ENCODE measurements at regions not wholly inside any gene's neighbourhood (a gene's known extent, or its start where the extent isn't known, plus 50 kb on each side); places are given as distances from the start of the nearest gene placed in this dataset.

DNA sequence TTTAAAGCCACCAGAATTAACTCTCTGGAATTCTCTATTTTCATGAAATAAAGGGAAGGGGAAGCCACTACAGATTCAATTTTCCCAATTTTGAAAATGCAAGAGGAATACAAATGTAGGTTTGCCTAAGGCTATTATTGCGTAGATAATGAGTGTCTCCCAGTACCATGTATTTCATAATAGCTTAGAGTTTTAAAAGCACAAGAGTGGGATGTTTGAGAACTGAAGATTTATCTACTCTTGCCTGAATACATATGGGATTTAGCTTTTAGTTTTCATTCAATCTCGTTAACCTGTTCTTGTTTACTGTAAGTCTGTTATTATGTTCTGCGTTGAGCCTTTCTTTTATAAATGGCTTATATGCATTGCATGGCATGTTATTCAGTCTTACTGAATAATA, 795.1 kb downstream of the BRINP3 start:
- no peak overlapping the region for H3K27ac ChIP-seq (ENCODE audit: low read length)
- H2AFZ ChIP-seq (ENCODE audit: low read depth, low read length), result no peak overlapping the region
- H3K9ac ChIP-seq (ENCODE audit: low read length), result no peak overlapping the region
- no peak overlapping the region for H3K4me2 ChIP-seq (ENCODE audit: low read length)
- no peaks in the 10 kb centered on the region for H3K36me3 ChIP-seq (replicated peaks; ENCODE audit: low read depth, low read length)
- no peaks in the 10 kb centered on the region for H3K9me3 ChIP-seq (ENCODE audit: insufficient read depth, low read length)
- TF ChIP-seq EZH2phosphoT487 (IDR thresholded peaks at IDR 0.05; ENCODE audit: low read depth), result no peak
- no peaks in the 10 kb centered on the region for H3K79me2 ChIP-seq (ENCODE audit: low read length)
- no peaks in the 10 kb centered on the region for H4K20me1 ChIP-seq (ENCODE audit: insufficient read depth, low read length)
- no peaks in the 10 kb centered on the region for H3K4me1 ChIP-seq (ENCODE audit: low read length)
- H3K27me3 ChIP-seq (ENCODE audit: low read depth, low read length), result no peaks in the 10 kb centered on the region
- no peak overlapping the region for H3K4me3 ChIP-seq (ENCODE audit: low read length)

DNA sequence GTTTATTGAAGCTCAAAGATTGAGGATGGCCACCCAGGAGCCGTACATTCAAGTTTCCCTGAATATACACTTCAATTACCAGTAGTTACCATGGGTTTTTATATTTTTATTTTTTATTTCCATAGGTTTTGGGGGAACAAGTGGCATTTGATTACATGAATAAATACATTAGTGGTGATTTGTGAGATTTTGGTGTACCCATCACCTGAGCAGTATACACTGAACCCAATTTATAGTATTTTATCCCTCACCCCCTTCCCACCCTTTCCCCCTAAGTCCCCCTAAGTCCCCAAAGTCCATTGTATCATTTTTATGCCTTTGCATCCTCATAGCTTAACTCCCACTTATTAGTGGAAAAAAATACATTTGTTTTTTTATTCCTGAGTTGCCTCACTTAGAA, 791.4 kb downstream of the BRINP3 start:
- H3K4me3 ChIP-seq (ENCODE audit: low read length), result no peak overlapping the region
- H4K20me1 ChIP-seq (ENCODE audit: insufficient read depth, low read length), result no peaks in the 10 kb centered on the region
- H3K4me2 ChIP-seq (ENCODE audit: low read length), result no peak overlapping the region
- no peaks in the 10 kb centered on the region for H3K36me3 ChIP-seq (replicated peaks; ENCODE audit: low read depth, low read length)
- H3K79me2 ChIP-seq (ENCODE audit: low read length), result no peaks in the 10 kb centered on the region
- TF ChIP-seq CTCF (IDR thresholded peaks at IDR 0.05; ENCODE audit: low read depth, low read length), result no peak
- no peak for TF ChIP-seq EZH2phosphoT487 (IDR thresholded peaks at IDR 0.05; ENCODE audit: low read depth)
- H3K9ac ChIP-seq (ENCODE audit: low read length), result no peak overlapping the region
- no peak overlapping the region for H3K27ac ChIP-seq (ENCODE audit: low read length)
- H3K9me3 ChIP-seq (ENCODE audit: insufficient read depth, low read length), result no peaks in the 10 kb centered on the region
- H3K27me3 ChIP-seq (ENCODE audit: low read depth, low read length), result no peaks in the 10 kb centered on the region
- no peaks in the 10 kb centered on the region for H3K4me1 ChIP-seq (ENCODE audit: low read length)
- no peak overlapping the region for H2AFZ ChIP-seq (ENCODE audit: low read depth, low read length)

DNA sequence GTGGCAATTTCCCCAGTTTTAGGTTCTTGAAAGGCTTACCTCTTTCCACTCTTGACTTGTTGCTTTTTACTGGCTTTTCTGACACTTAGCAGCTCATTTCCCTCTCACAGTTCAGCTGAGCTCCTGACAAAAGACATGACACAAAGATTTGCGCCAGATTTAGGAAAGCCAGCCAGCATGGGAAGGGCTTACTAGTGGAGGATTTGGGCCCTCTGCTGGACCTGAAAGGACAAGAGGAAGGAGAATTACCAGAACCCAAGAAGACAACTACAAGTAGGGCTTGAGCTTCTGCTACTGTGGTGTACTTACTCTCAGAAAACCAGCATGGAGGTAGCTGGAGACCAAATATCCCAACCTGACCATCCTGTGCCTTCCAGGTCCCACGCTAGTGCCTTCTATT, 784.5 kb downstream of the BRINP3 start:
- H3K4me2 ChIP-seq (ENCODE audit: low read length), result no peak overlapping the region
- H3K79me2 ChIP-seq (ENCODE audit: low read length), result no peaks in the 10 kb centered on the region
- peaks cover 6% of the 10 kb centered on the region; the same call in 1 of the 2 replicates for H3K4me1 ChIP-seq (ENCODE audit: low read length)
- H3K4me3 ChIP-seq (ENCODE audit: low read length), result no peak overlapping the region
- no peaks in the 10 kb centered on the region for H3K27me3 ChIP-seq (ENCODE audit: low read depth, low read length)
- H4K20me1 ChIP-seq (ENCODE audit: insufficient read depth, low read length), result no peaks in the 10 kb centered on the region
- no peak overlapping the region for H3K27ac ChIP-seq (ENCODE audit: low read length)
- no peaks in the 10 kb centered on the region for H3K9me3 ChIP-seq (ENCODE audit: insufficient read depth, low read length)
- no peaks in the 10 kb centered on the region for H3K36me3 ChIP-seq (replicated peaks; ENCODE audit: low read depth, low read length)
- no peak for TF ChIP-seq EZH2phosphoT487 (IDR thresholded peaks at IDR 0.05; ENCODE audit: low read depth)
- TF ChIP-seq CTCF (IDR thresholded peaks at IDR 0.05; ENCODE audit: low read depth, low read length), result peak; percentile 22; the same call in 1 of the 2 replicates
- no peak overlapping the region for H2AFZ ChIP-seq (ENCODE audit: low read depth, low read length)
- H3K9ac ChIP-seq (ENCODE audit: low read length), result no peak overlapping the region

- Histone ChIP-seq H3K9me3 (ENCODE audit: insufficient read depth, low read length) (no peaks in the 10 kb centered on the region), H2AFZ (ENCODE audit: low read depth, low read length) (no peak overlapping the region), H3K36me3 (replicated peaks; ENCODE audit: low read depth, low read length) (no peaks in the 10 kb centered on the region), H3K79me2 (ENCODE audit: low read length) (no peaks in the 10 kb centered on the region), H3K4me1 (ENCODE audit: low read length) (peaks cover 6% of the 10 kb centered on the region; the same call in 1 of the 2 replicates), H4K20me1 (ENCODE audit: insufficient read depth, low read length) (no peaks in the 10 kb centered on the region), H3K9ac (ENCODE audit: low read length) (no peak overlapping the region), H3K4me3 (ENCODE audit: low read length) (no peak overlapping the region), H3K27me3 (ENCODE audit: low read depth, low read length) (no peaks in the 10 kb centered on the region), H3K27ac (ENCODE audit: low read length) (no peak overlapping the region), H3K4me2 (ENCODE audit: low read length) (no peak overlapping the region)
- TF ChIP-seq CTCF (IDR thresholded peaks at IDR 0.05; ENCODE audit: low read depth, low read length) (no peak), EZH2phosphoT487 (IDR thresholded peaks at IDR 0.05; ENCODE audit: low read depth) (no peak)
These were observed 781.4 kb downstream of the BRINP3 start for GRCh38 chr1:189696297-189696696.

DNA sequence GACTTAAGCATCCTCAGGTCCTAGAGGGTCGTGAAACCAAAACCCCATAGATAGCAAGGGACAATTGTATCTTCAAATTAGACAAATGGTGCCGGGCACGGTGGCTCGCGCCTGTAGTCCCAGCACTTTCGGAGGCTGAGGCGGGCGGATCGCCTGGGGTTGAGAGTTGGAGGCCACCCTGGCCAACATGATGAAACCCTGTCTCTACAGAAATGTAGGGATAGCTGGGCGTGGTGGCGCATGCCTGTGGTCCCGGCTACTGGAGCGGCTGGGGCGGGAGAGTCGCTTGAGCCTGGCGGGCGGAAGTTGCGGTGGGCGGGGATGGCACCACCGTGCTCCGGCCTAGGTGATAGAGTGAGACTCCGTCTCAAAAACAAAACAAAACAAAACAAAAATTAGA, 780.6 kb downstream of the BRINP3 start:
- Histone ChIP-seq H3K27me3 (ENCODE audit: low read depth, low read length) (no peaks in the 10 kb centered on the region), H3K9me3 (ENCODE audit: insufficient read depth, low read length) (no peaks in the 10 kb centered on the region), H3K4me1 (ENCODE audit: low read length) (peaks cover 6% of the 10 kb centered on the region; the same call in 1 of the 2 replicates), H2AFZ (ENCODE audit: low read depth, low read length) (no peak overlapping the region), H4K20me1 (ENCODE audit: insufficient read depth, low read length) (no peaks in the 10 kb centered on the region), H3K27ac (ENCODE audit: low read length) (no peak overlapping the region), H3K79me2 (ENCODE audit: low read length) (no peaks in the 10 kb centered on the region), H3K36me3 (replicated peaks; ENCODE audit: low read depth, low read length) (no peaks in the 10 kb centered on the region), H3K4me2 (ENCODE audit: low read length) (no peak overlapping the region), H3K4me3 (ENCODE audit: low read length) (no peak overlapping the region), H3K9ac (ENCODE audit: low read length) (no peak overlapping the region)
- no peak for TF ChIP-seq CTCF (IDR thresholded peaks at IDR 0.05; ENCODE audit: low read depth, low read length)

Measured in OCI-LY3 (cell line).